Esophagus muscularis mucosa (tissue), 3 donors: ENCODE measurements at regions not wholly inside any gene's neighbourhood (a gene's known extent, or its start where the extent isn't known, plus 50 kb on each side); places are given as distances from the start of the nearest gene placed in this dataset.

Experiments
- CTCF ChIP-seq, 3 experiments: fragments of 200-600 bp in 2 of 3; fragments of 450-650 bp in 1 of 3; sonication (generic) in 2 of 3; IDR thresholded peaks; one replicate each; pipeline ENCODE4 v1.5.1; 2017 to 2019; ENCODE audit warnings: antibody characterized with exemption in 3 of 3, mild to moderate bottlenecking in 2 of 3, moderate library complexity in 1 of 3
- POLR2A ChIP-seq: fragments of 450-650 bp; IDR thresholded peaks from one replicate; pipeline ENCODE4 v1.6.1; 2017; ENCODE audit warnings: antibody characterized with exemption, moderate library complexity, mild to moderate bottlenecking, low read depth
- POLR2AphosphoS5 ChIP-seq, 2 donors: sonication (generic); formaldehyde crosslinking; IDR thresholded peaks; one replicate each; pipeline ENCODE4 v1.6.1; 2017; ENCODE audit warnings: antibody characterized with exemption in 2 of 2

- TF ChIP-seq CTCF (IDR thresholded peaks at IDR 0.05), result no peak
- TF ChIP-seq POLR2AphosphoS5 (IDR thresholded peaks at IDR 0.05), result no peak
- no peak for TF ChIP-seq POLR2A
Measured at GRCh38 chr11:32233928-32234327, 143.1 kb downstream of the RCN1 start.
